Stimulated activated CD4-positive, alpha-beta T cell treated with anti-CD3 and anti-CD28 coated beads, Interleukin-2, amount 100 ng/mL, for 48 hours (primary cell): ENCODE measurements at regions not wholly inside any gene's neighbourhood (a gene's known extent, or its start where the extent isn't known, plus 50 kb on each side); places are given as distances from the start of the nearest gene placed in this dataset.
"Not testable (repeated sequence)": the region's sequence is repeated elsewhere in the genome, so short reads cannot be mapped to it uniquely, and the experiment has no call there.

Source experiments
- DNase-seq, 2 donors: peaks; one replicate each; pipeline ENCODE4 v3.0.0-alpha.2; 2020

GRCh38 chr15:31488437-31489204, 162.0 kb downstream of the KLF13 start:
- peak in 1 of 2 donors; percentile 27 for DNase-seq

GRCh38 chr15:31489281-31489680, 162.6 kb downstream of the KLF13 start:
- DNase-seq = no peak

GRCh38 chr15:31489801-31490646, 163.4 kb downstream of the KLF13 start:
- DNase-seq = peak in 1 of 2 donors; percentile 26

- no peak for DNase-seq
Measured at GRCh38 chr15:31494786-31495185, 168.2 kb downstream of the KLF13 start.

- DNase-seq = no peak
Measured at GRCh38 chr15:31495281-31495680, 168.6 kb downstream of the KLF13 start.

GRCh38 chr15:31497838-31498237, 171.2 kb downstream of the KLF13 start:
- no peak for DNase-seq

GRCh38 chr15:31498329-31498728, 171.7 kb downstream of the KLF13 start:
- DNase-seq = no peak

GRCh38 chr15:31498756-31499155, 172.1 kb downstream of the KLF13 start:
- DNase-seq = no peak

- no peak for DNase-seq
Measured at GRCh38 chr15:31499236-31499952, 172.8 kb downstream of the KLF13 start.

- DNase-seq = no peak
Measured at GRCh38 chr15:31499953-31500765, 173.5 kb downstream of the KLF13 start.

GRCh38 chr15:31500766-31501449, 174.3 kb downstream of the KLF13 start:
- DNase-seq = no peak

GRCh38 chr15:31501536-31502157, 175.0 kb downstream of the KLF13 start:
- DNase-seq = no peak

- DNase-seq = no peak
Measured at GRCh38 chr15:31502541-31503229, 176.1 kb downstream of the KLF13 start.

GRCh38 chr15:31503256-31503655, 176.6 kb downstream of the KLF13 start:
- no peak for DNase-seq

GRCh38 chr15:31503758-31504461, 177.3 kb downstream of the KLF13 start:
- DNase-seq = no peak

- DNase-seq = no peak
Measured at GRCh38 chr15:31504462-31504839, 177.8 kb downstream of the KLF13 start.

- not testable (repeated sequence) for DNase-seq
Measured at GRCh38 chr15:31507573-31507972, 180.9 kb downstream of the KLF13 start.

GRCh38 chr15:31508656-31509055, 182.0 kb downstream of the KLF13 start:
- no peak for DNase-seq

GRCh38 chr15:31510057-31510456, 183.4 kb downstream of the KLF13 start:
- no peak for DNase-seq

- peak; percentile 14 to 42 for DNase-seq
Measured at GRCh38 chr15:31511707-31512310, 185.2 kb downstream of the KLF13 start.
